Kidney epithelial cell (primary cell): ENCODE measurements at regions not wholly inside any gene's neighbourhood (a gene's known extent, or its start where the extent isn't known, plus 50 kb on each side); places are given as distances from the start of the nearest gene placed in this dataset.

ENCODE experiments used
- DNase-seq: peaks from one replicate; pipeline ENCODE4 v3.0.0-alpha.2; 2010; ENCODE audit warnings: low read depth
- H3K27me3 ChIP-seq: 2 replicates; pipeline ENCODE4 v1.6.0; 2011; ENCODE audit warnings: low read length; ENCODE audit not compliant: control insufficient read depth, insufficient read depth
- H3K36me3 ChIP-seq: 2 replicates; pipeline ENCODE4 v1.5.1; 2011; ENCODE audit warnings: low read length; ENCODE audit not compliant: control insufficient read depth, insufficient read depth
- H3K4me3 ChIP-seq: 2 replicates; pipeline ENCODE4 v1.5.1; 2011; ENCODE audit warnings: low read depth, mild to moderate bottlenecking, control low read depth, low read length
- CTCF ChIP-seq: IDR thresholded peaks from 2 replicates; pipeline ENCODE4 v1.5.1; 2011; ENCODE audit warnings: mild to moderate bottlenecking, moderate library complexity, low read length, control low read depth, inconsistent platforms; ENCODE audit not compliant: insufficient read depth, poor library complexity, severe bottlenecking

GRCh38 chr13:22187329-22187728 lies 516.5 kb downstream of the FGF9 start:
- Histone ChIP-seq H3K36me3 (no peaks in the 10 kb centered on the region), H3K4me3 (no peak overlapping the region), H3K27me3 (no peaks in the 10 kb centered on the region)
- no peak for TF ChIP-seq CTCF
- DNase-seq, result peak; percentile 10

DNA sequence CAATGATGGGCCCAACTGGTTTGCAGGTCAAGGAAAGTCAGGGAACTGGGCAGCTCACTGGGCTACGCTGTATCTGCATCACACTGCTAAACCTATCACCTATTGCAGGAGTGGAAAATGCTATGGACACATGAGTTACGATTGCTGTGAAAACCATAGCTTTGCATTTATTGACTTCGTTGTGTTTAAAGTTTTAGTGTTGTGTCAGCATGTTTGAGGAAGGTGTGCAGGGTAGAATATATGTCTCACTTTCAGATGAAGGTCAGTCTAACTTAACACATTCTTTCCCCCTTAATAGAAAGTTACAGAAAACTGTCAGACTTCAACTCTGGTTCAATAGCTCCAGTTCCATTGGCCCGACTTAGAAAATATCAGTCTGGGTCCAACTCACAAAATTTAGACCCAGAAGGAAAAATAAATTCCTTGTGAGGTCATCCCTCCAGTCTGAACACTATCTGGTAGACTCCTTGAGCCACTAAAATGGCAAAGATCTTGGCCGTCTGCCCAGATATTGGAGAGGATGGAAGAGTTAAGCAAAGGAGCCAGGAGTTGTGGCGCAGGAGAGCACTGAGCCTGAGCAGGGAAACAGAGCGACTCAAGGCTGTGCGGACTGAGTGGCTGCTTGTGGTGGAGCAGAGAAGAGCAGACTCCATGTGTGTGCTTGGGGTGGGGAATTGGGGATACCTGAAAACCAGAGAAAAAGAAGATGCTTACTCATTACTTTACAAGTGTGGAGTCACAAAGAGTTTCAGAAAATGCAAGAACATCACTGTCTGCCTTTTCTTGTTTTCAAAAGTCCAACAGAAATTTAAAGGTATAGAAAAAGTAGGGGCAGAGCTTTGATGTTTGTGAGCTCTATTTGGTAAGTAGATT lies 518.5 kb downstream of the FGF9 start:
- no peak for DNase-seq
- no peaks in the 10 kb centered on the region for H3K36me3 ChIP-seq
- H3K4me3 ChIP-seq, result no peak overlapping the region
- no peak for TF ChIP-seq CTCF
- H3K27me3 ChIP-seq, result no peaks in the 10 kb centered on the region

- TF ChIP-seq CTCF, result no peak
- Histone ChIP-seq H3K4me3 (no peak overlapping the region), H3K27me3 (no peaks in the 10 kb centered on the region), H3K36me3 (no peaks in the 10 kb centered on the region)
- no peak for DNase-seq
Observed at GRCh38 chr13:22193070-22193469, 522.2 kb downstream of the FGF9 start.

DNA sequence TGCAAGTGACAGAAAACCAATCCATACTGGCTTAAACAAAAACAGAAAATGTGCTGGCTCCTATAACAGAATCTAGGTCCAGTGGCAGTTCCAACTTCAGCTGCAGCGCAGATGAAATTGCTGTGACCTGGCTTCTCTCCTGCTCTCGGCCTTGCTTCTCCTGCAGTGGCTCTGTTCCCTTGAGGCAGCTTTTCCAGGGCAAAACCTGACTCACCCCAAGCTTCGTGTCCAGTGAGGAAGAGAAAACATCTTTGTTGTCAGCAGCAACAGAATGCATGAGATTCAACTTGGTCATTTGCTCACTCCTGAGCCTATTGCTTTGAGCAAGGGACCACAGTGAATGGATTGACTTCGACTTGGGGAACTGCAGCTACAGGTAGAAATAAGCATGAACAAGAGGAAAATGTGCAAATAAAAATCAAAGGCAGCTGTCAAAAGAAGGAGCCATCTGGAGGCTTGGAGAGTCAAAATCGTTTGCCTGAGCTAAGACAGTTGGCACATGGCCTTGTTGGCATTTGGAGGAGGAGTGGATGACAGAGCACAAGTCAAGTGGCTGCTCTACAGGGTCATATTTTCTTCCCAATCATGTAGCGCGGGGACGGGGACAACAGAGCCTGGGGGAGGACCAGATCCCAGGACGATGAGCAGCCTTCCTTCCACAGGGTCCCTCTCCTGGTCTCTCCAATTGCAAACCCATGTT lies 523.4 kb downstream of the FGF9 start:
- no peaks in the 10 kb centered on the region for H3K36me3 ChIP-seq
- no peak overlapping the region for H3K4me3 ChIP-seq
- DNase-seq, result no peak
- H3K27me3 ChIP-seq, result no peaks in the 10 kb centered on the region
- no peak for TF ChIP-seq CTCF

GRCh38 chr13:22195726-22196125 lies 524.9 kb downstream of the FGF9 start:
- Histone ChIP-seq H3K4me3 (no peak overlapping the region), H3K27me3 (no peaks in the 10 kb centered on the region), H3K36me3 (no peaks in the 10 kb centered on the region)
- no peak for TF ChIP-seq CTCF
- DNase-seq, result no peak
